KOPT-K1 (cell line): ENCODE measurements at regions not wholly inside any gene's neighbourhood (a gene's known extent, or its start where the extent isn't known, plus 50 kb on each side); places are given as distances from the start of the nearest gene placed in this dataset.
"Not testable (repeated sequence)": the region's sequence is repeated elsewhere in the genome, so short reads cannot be mapped to it uniquely, and the experiment has no call there.

ENCODE experiments used
- H3K27ac ChIP-seq: fragments of 200-600 bp; sonication (generic); 2 replicates; pipeline ENCODE4 v1.5.1; 2016; ENCODE audit warnings: antibody characterized with exemption, mild to moderate bottlenecking, low read depth, low read length; ENCODE audit not compliant: poor library complexity, severe bottlenecking
- H3K36me3 ChIP-seq: fragments of 200-600 bp; sonication (generic); 2 replicates; pipeline ENCODE4 v1.5.1; 2017; ENCODE audit warnings: antibody characterized with exemption, mild to moderate bottlenecking, low read length, moderate library complexity; ENCODE audit not compliant: insufficient read depth
- H3K9me3 ChIP-seq: fragments of 200-600 bp; sonication (generic); 2 replicates; pipeline ENCODE4 v1.5.1; 2017; ENCODE audit warnings: antibody characterized with exemption, low read length, mild to moderate bottlenecking; ENCODE audit not compliant: insufficient read depth, poor library complexity, severe bottlenecking

- Histone ChIP-seq H3K36me3 (peaks cover 13% of the 10 kb centered on the region), H3K27ac (no peak overlapping the region), H3K9me3 (peaks cover 23% of the 10 kb centered on the region)
These were observed 106.4 kb downstream of the MIAT start for GRCh38 chr22:26763633-26764361.

- peaks cover 23% of the 10 kb centered on the region for H3K9me3 ChIP-seq
- H3K36me3 ChIP-seq, result peaks cover 13% of the 10 kb centered on the region
- H3K27ac ChIP-seq, result no peak overlapping the region
These were observed 109.3 kb downstream of the MIAT start for GRCh38 chr22:26766510-26767350.

GRCh38 chr22:26767351-26768155, 110.2 kb downstream of the MIAT start:
- Histone ChIP-seq H3K9me3 (peaks cover 23% of the 10 kb centered on the region), H3K27ac (no peak overlapping the region), H3K36me3 (peaks cover 13% of the 10 kb centered on the region)

GRCh38 chr22:26768156-26768515, 110.7 kb downstream of the MIAT start:
- H3K36me3 ChIP-seq, result peaks cover 13% of the 10 kb centered on the region
- no peak overlapping the region for H3K27ac ChIP-seq
- peaks cover 23% of the 10 kb centered on the region for H3K9me3 ChIP-seq

DNA sequence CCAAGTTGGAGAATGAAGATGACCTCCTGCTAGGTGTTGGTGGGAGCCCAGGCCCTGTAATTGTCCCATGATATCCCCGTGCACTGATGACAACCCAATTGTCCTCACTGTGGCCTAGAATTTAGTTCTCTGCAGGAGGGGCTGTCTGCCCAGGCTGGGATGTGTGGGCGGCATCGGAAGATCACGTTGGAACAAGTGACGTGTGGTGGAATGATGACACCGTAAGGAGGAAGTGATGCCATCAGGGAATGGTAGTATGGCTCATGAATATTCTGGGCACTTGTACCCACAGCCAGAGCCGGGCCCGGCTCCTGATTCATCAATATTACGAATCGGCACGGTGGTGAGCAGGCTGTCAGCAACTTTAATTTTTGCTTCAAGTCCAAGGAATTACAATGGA, 111.6 kb downstream of the MIAT start:
- H3K36me3 ChIP-seq, result peaks cover 14% of the 10 kb centered on the region

GRCh38 chr22:26769663-26770062, 112.3 kb downstream of the MIAT start:
- Histone ChIP-seq H3K36me3 (peaks cover 20% of the 10 kb centered on the region), H3K27ac (no peak overlapping the region)

More for the DNA sequence above, 111.6 kb downstream of the MIAT start:
- H3K9me3 ChIP-seq, result peaks cover 23% of the 10 kb centered on the region
- H3K27ac ChIP-seq, result no peak overlapping the region

GRCh38 chr22:26770624-26771023, 113.2 kb downstream of the MIAT start:
- Histone ChIP-seq H3K9me3 (peaks cover 13% of the 10 kb centered on the region), H3K27ac (no peak overlapping the region), H3K36me3 (peaks cover 17% of the 10 kb centered on the region)

More at GRCh38 chr22:26769663-26770062, 112.3 kb downstream of the MIAT start:
- H3K9me3 ChIP-seq, result peaks cover 20% of the 10 kb centered on the region

DNA sequence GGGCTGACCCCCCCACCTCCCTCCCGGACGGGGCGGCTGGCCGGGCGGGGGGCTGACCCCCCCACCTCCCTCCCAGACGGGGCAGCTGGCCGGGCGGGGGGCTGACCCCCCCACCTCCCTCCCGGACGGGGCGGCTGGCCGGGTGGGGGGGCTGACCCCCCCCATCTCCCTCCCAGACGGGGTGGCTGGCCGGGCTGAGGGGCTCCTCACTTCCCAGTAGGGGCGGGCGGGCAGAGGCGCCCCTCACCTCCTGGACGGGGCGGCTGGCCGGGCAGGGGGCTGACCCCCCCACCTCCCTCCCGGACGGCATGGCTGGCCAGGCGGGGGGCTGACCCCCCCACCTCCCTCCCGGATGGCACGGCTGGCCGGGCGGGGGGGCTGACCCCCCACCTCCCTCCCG, 115.7 kb downstream of the MIAT start:
- H3K9me3 ChIP-seq, result not testable (repeated sequence)

GRCh38 chr22:26775394-26775793, 118.0 kb downstream of the MIAT start:
- no peaks in the 10 kb centered on the region for H3K9me3 ChIP-seq
- no peak overlapping the region for H3K27ac ChIP-seq
- peaks cover 54% of the 10 kb centered on the region for H3K36me3 ChIP-seq

More for the DNA sequence above, 115.7 kb downstream of the MIAT start:
- H3K27ac ChIP-seq, result not testable (repeated sequence)
- H3K36me3 ChIP-seq, result peaks cover 30% of the 10 kb centered on the region

DNA sequence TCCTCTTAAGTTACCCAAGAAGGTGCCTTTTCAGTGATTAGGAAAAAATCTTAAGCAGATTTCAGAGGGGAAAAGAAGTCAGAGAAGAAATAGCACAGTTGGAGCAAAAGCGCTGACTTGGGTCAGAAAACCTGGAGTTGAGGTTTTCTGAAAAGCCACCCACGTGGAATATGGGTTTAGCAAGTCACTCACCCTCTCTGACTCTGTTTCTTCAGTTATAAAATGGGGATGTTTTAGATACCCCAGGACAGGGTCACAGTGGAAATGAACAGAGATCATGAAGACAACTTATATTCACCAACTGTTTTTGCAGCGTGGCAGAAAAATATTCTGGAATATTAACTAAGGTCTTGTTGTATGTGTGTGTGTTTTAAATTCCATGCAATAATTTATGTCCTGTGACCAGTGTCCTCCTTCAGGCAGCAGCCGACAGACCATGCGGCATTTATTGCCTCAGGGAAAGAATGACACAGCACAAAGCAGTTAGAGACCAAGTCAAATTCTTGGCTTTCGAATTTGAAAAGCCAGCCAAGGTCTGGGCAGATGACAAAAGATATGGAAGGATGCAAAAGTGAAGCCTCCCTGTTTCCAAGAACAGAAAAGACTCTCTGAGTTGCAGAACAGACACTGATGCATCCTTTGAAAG, 119.9 kb downstream of the MIAT start:
- Histone ChIP-seq H3K27ac (no peak overlapping the region), H3K36me3 (peaks cover 64% of the 10 kb centered on the region)

GRCh38 chr22:26778372-26778771, 121.0 kb downstream of the MIAT start:
- Histone ChIP-seq H3K9me3 (no peaks in the 10 kb centered on the region), H3K36me3 (peaks cover 75% of the 10 kb centered on the region), H3K27ac (no peak overlapping the region)

More for the DNA sequence above, 119.9 kb downstream of the MIAT start:
- H3K9me3 ChIP-seq, result no peaks in the 10 kb centered on the region

DNA sequence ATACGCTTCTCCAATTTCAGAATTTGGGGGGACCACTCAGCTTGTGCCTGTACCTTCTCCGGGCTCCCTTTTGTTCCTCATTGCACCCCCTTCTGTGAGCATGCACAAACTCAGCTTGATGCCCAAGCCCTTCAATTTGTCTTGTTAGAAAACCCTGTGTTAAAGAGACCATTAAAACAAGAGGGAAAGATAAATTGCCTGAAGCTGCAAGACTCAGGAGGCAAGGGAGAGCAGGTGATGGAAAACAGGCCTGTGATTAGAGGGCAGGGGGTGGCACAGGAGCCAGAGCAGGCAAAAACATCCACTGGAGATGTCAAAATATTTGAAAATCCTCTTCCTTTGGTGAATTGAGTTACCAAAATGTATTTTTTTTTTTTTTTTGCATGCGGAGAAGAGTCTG, 121.7 kb downstream of the MIAT start:
- H3K9me3 ChIP-seq, result no peaks in the 10 kb centered on the region
- H3K27ac ChIP-seq, result no peak overlapping the region
- peaks cover 80% of the 10 kb centered on the region for H3K36me3 ChIP-seq

DNA sequence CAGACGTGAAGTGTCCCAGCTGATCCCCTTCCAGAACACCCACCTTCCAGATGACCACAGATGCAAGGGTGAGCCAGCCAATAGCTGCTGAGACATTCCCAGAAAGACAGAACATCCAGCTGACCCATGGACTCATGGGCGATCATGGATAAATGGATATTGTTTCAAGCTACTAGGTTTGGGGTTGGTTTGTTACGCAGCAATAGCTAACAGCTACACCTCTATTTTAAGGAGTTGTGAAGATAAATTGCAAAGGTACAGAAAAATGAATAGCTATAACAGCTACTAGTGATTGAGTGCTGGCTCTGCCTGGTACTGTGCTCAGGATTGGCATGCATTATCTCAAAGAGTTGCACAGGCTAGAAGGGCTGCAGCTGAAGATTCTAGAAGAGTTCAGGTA, 122.5 kb downstream of the MIAT start:
- no peaks in the 10 kb centered on the region for H3K9me3 ChIP-seq
- H3K27ac ChIP-seq, result no peak overlapping the region
- peaks cover 82% of the 10 kb centered on the region for H3K36me3 ChIP-seq

- no peaks in the 10 kb centered on the region for H3K9me3 ChIP-seq
- no peak overlapping the region for H3K27ac ChIP-seq
- H3K36me3 ChIP-seq, result peaks cover 82% of the 10 kb centered on the region
These were observed 123.1 kb downstream of the MIAT start for GRCh38 chr22:26780521-26780920.
